ENCODE measurements at regions not wholly inside any gene's neighbourhood (a gene's known extent, or its start where the extent isn't known, plus 50 kb on each side); places are given as distances from the start of the nearest gene placed in this dataset.

GRCh38 chr2:234247453-234248180, 197.1 kb downstream of the SPP2 start:
- no peak for DNase-seq (ENCODE audit: low spot score)

GRCh38 chr2:234245945-234246344, 195.4 kb downstream of the SPP2 start:
- DNase-seq (ENCODE audit: low spot score), result peak; percentile 50

- DNase-seq (ENCODE audit: low spot score), result no peak
Observed at GRCh38 chr2:234243871-234244565, 193.5 kb downstream of the SPP2 start.

GRCh38 chr2:234242459-234242836, 191.9 kb downstream of the SPP2 start:
- no peak for DNase-seq (ENCODE audit: low spot score)

GRCh38 chr2:234241656-234242458, 191.4 kb downstream of the SPP2 start:
- DNase-seq (ENCODE audit: low spot score), result peak; percentile 66

GRCh38 chr2:234240917-234241316, 190.4 kb downstream of the SPP2 start:
- peak; percentile 54 for DNase-seq (ENCODE audit: low spot score)

GRCh38 chr2:234235191-234235590, 184.7 kb downstream of the SPP2 start:
- DNase-seq (ENCODE audit: low spot score), result no peak

GRCh38 chr2:234231460-234231859, 181.0 kb downstream of the SPP2 start:
- DNase-seq (ENCODE audit: low spot score), result no peak

- no peak for DNase-seq (ENCODE audit: low spot score)
Observed at GRCh38 chr2:234219046-234219310, 168.5 kb downstream of the SPP2 start.

GRCh38 chr2:234218266-234219045, 168.0 kb downstream of the SPP2 start:
- DNase-seq (ENCODE audit: low spot score), result peak; percentile 29

GRCh38 chr2:234212534-234212933, 162.0 kb downstream of the SPP2 start:
- no peak for DNase-seq (ENCODE audit: low spot score)

GRCh38 chr2:234211797-234212196, 161.3 kb downstream of the SPP2 start:
- no peak for DNase-seq (ENCODE audit: low spot score)

- DNase-seq (ENCODE audit: low spot score), result no peak
Observed at GRCh38 chr2:234206738-234207137, 156.2 kb downstream of the SPP2 start.

- DNase-seq (ENCODE audit: low spot score), result no peak
Observed at GRCh38 chr2:234204480-234204879, 154.0 kb downstream of the SPP2 start.

GRCh38 chr2:234203135-234203984, 152.9 kb downstream of the SPP2 start:
- peak; percentile 86 for DNase-seq (ENCODE audit: low spot score)

GRCh38 chr2:234202601-234203000, 152.1 kb downstream of the SPP2 start:
- DNase-seq (ENCODE audit: low spot score), result no peak

GRCh38 chr2:234199996-234200395, 149.5 kb downstream of the SPP2 start:
- no peak for DNase-seq (ENCODE audit: low spot score)

GRCh38 chr2:234198976-234199375, 148.5 kb downstream of the SPP2 start:
- DNase-seq (ENCODE audit: low spot score), result peak; percentile 18

- DNase-seq (ENCODE audit: low spot score), result no peak
Observed at GRCh38 chr2:234195516-234195915, 145.0 kb downstream of the SPP2 start.

- no peak for DNase-seq (ENCODE audit: low spot score)
Observed at GRCh38 chr2:234193977-234194563, 143.6 kb downstream of the SPP2 start.

- DNase-seq (ENCODE audit: low spot score), result no peak
Observed at GRCh38 chr2:234191819-234192407, 141.4 kb downstream of the SPP2 start.

Measured in AG20443 (cell line).